ENCODE measurements at regions not wholly inside any gene's neighbourhood (a gene's known extent, or its start where the extent isn't known, plus 50 kb on each side); places are given as distances from the start of the nearest gene placed in this dataset.
A peak's percentile ranks its signal among the peaks of the same experiment; 100 is the strongest.
"Not testable (repeated sequence)": the region's sequence is repeated elsewhere in the genome, so short reads cannot be mapped to it uniquely, and the experiment has no call there.

- no peak for DNase-seq (ENCODE audit: low read depth in 2 of 3, low spot score in 2 of 3)
Observed at GRCh38 chr2:47295981-47296635, 73.0 kb upstream of the EPCAM start.

GRCh38 chr2:47295131-47295980 is 73.8 kb upstream of the EPCAM start:
- no peak for DNase-seq (ENCODE audit: low read depth in 2 of 3, low spot score in 2 of 3)

- DNase-seq (ENCODE audit: low read depth in 2 of 3, low spot score in 2 of 3): no peak
Observed at GRCh38 chr2:47293976-47294375, 75.1 kb upstream of the EPCAM start.

- no peak for DNase-seq (ENCODE audit: low read depth in 2 of 3, low spot score in 2 of 3)
Observed at GRCh38 chr2:47288864-47289263, 80.2 kb upstream of the EPCAM start.

GRCh38 chr2:47283659-47284058 is 85.5 kb upstream of the EPCAM start:
- DNase-seq (ENCODE audit: low read depth in 2 of 3, low spot score in 2 of 3): no peak

GRCh38 chr2:47282621-47283272 is 86.4 kb upstream of the EPCAM start:
- DNase-seq (ENCODE audit: low read depth in 2 of 3, low spot score in 2 of 3): no peak

- not testable (repeated sequence) for DNase-seq (ENCODE audit: low read depth in 2 of 3, low spot score in 2 of 3)
Observed at GRCh38 chr2:47279525-47279924, 89.6 kb upstream of the EPCAM start.

- DNase-seq (ENCODE audit: low read depth in 2 of 3, low spot score in 2 of 3): no peak
Observed at GRCh38 chr2:47277987-47278386, 91.1 kb upstream of the EPCAM start.

GRCh38 chr2:47277187-47277586 is 91.9 kb upstream of the EPCAM start:
- DNase-seq (ENCODE audit: low read depth in 2 of 3, low spot score in 2 of 3): no peak

- no peak for DNase-seq (ENCODE audit: low read depth in 2 of 3, low spot score in 2 of 3)
Observed at GRCh38 chr2:47276061-47276460, 93.0 kb upstream of the EPCAM start.

- no peak for DNase-seq (ENCODE audit: low read depth in 2 of 3, low spot score in 2 of 3)
Observed at GRCh38 chr2:47274054-47274782, 94.9 kb upstream of the EPCAM start.

- DNase-seq (ENCODE audit: low read depth in 2 of 3, low spot score in 2 of 3): no peak
Observed at GRCh38 chr2:47272905-47273758, 96.0 kb upstream of the EPCAM start.

- peak; percentile 43 to 53 (median 46) for DNase-seq (ENCODE audit: low read depth in 2 of 3, low spot score in 2 of 3)
Observed at GRCh38 chr2:47272031-47272864, 95.9 kb upstream of the CALM2 start.

GRCh38 chr2:47271054-47272000 is 95.0 kb upstream of the CALM2 start:
- DNase-seq (ENCODE audit: low read depth in 2 of 3, low spot score in 2 of 3): no peak

- no peak for DNase-seq (ENCODE audit: low read depth in 2 of 3, low spot score in 2 of 3)
Observed at GRCh38 chr2:47270421-47270820, 94.1 kb upstream of the CALM2 start.

GRCh38 chr2:47269316-47270232 is 93.3 kb upstream of the CALM2 start:
- DNase-seq (ENCODE audit: low read depth in 2 of 3, low spot score in 2 of 3): no peak

GRCh38 chr2:47267711-47268086 is 91.4 kb upstream of the CALM2 start:
- DNase-seq (ENCODE audit: low read depth in 2 of 3, low spot score in 2 of 3): no peak
